ENCODE measurements at regions not wholly inside any gene's neighbourhood (a gene's known extent, or its start where the extent isn't known, plus 50 kb on each side); places are given as distances from the start of the nearest gene placed in this dataset.

DNA sequence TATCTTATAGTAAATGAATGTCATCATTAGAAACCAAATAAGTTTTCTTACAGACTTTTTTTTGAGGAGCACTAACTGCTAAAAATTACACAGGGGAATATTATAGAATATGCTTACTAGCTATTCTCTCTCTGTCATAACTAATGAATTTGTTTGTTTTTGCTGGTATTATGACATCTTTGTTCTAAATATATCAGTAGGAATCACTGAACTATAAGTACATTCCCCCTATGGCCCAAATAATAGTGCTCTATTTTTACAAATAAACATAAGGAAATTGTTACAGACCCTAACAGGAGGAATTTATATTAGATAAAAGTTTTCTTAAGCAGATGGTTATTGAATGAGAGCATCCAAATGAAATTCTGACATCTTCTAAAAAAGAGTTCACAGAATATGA is 83.0 kb upstream of the RIOK2 start:
- H2AFZ ChIP-seq (ENCODE audit: low read length) = no peak overlapping the region
- DNase-seq (ENCODE audit: low read depth in 1 of 2, low spot score in 2 of 2) (no peak), FAIRE-seq (no peak)
- no peak overlapping the region for H3K27ac ChIP-seq (ENCODE audit: low read depth, low read length)
- CTCF ChIA-PET (ENCODE audit: partially characterized antibody) = interaction anchor here (0.6 to 1.7 kb wide), 5 partner anchors 13 to 392 kb away, joined by 3 to 5 read pairs (median 4); no protein-coding TSS in a partner anchor
- H3K4me1 ChIP-seq (replicated peaks in 1 of 4; ENCODE audit: control insufficient read depth in 3 of 4, insufficient read depth in 4 of 4, low read length in 3 of 4) = no peaks in the 10 kb centered on the region
- H4K8ac ChIP-seq (ENCODE audit: extremely low read depth, insufficient read depth, low read length) = no peak overlapping the region
- H4K5ac ChIP-seq (ENCODE audit: insufficient read length, low read depth, low read length) = no peak overlapping the region
- no peak overlapping the region for H4K91ac ChIP-seq (replicated peaks; ENCODE audit: insufficient read length, low read length)
- no peak overlapping the region for H3K23ac ChIP-seq (ENCODE audit: insufficient read length)
- no peak overlapping the region for H3K9ac ChIP-seq (replicated peaks in 1 of 4; ENCODE audit: extremely low read depth in 1 of 4, low read depth in 3 of 4, low read length in 3 of 4)
- no peak overlapping the region for H2BK12ac ChIP-seq (ENCODE audit: low read depth, low read length)
- H3K23me2 ChIP-seq (ENCODE audit: low read depth, low read length) = no peaks in the 10 kb centered on the region
- no peak overlapping the region for H3K4me3 ChIP-seq (ENCODE audit: extremely low read depth in 1 of 4, insufficient read depth in 2 of 4, low read depth in 3 of 4, low read length in 4 of 4)
- H3K14ac ChIP-seq (ENCODE audit: insufficient read length) = no peak overlapping the region
- H3K18ac ChIP-seq (ENCODE audit: extremely low read depth, low read length) = no peak overlapping the region
- no peak overlapping the region for H2BK5ac ChIP-seq (ENCODE audit: low read depth, low read length)
- H3K79me2 ChIP-seq (ENCODE audit: control insufficient read depth in 1 of 2, insufficient read depth in 2 of 2, low read length in 2 of 2) = no peaks in the 10 kb centered on the region
- H2BK20ac ChIP-seq (ENCODE audit: low read length) = no peak overlapping the region
- H2AK5ac ChIP-seq (ENCODE audit: low read depth, low read length) = no peak overlapping the region
- POLR2A ChIA-PET (ENCODE audit: partially characterized antibody) = no interaction called here
- H3K36me3 ChIP-seq (ENCODE audit: control insufficient read depth in 2 of 4, insufficient read depth in 4 of 4, low read length in 3 of 4) = no peaks in the 10 kb centered on the region; a peak in 1 of 8 replicates
- no peak overlapping the region for H3K4ac ChIP-seq (replicated peaks; ENCODE audit: insufficient read length, low read depth, low read length)
- no peaks in the 10 kb centered on the region for H3K9me3 ChIP-seq (ENCODE audit: insufficient read depth in 2 of 2, low read depth in 1 of 2, low read length in 1 of 2)
- no peak overlapping the region for H3K56ac ChIP-seq (replicated peaks; ENCODE audit: insufficient read length, low read depth, low read length)
- no peaks in the 10 kb centered on the region for H4K20me1 ChIP-seq (replicated peaks in 1 of 2; ENCODE audit: control insufficient read depth in 1 of 2, insufficient read depth in 2 of 2, low read length in 2 of 2)
- no peak overlapping the region for H2BK120ac ChIP-seq (replicated peaks; ENCODE audit: low read depth, low read length)
- no peak overlapping the region for H2BK15ac ChIP-seq (ENCODE audit: low read length)
- no peak overlapping the region for H3K4me2 ChIP-seq (ENCODE audit: insufficient read depth in 1 of 2, low read depth in 2 of 2, low read length in 2 of 2)
- no peaks in the 10 kb centered on the region for H3K27me3 ChIP-seq (replicated peaks in 1 of 4; ENCODE audit: control insufficient read depth in 3 of 4, extremely low read depth in 1 of 4, insufficient read depth in 3 of 4, low read length in 3 of 4)
- H3K79me1 ChIP-seq (ENCODE audit: low read depth, low read length) = no peaks in the 10 kb centered on the region
- no peak for TF ChIP-seq BRCA1 (IDR thresholded peaks at IDR 0.05; ENCODE audit: low read depth, low read length)
- no peak for TF ChIP-seq KDM1A (IDR thresholded peaks at IDR 0.05; ENCODE audit: borderline replicate concordance, low read length)
- no peak for TF ChIP-seq EZH2 (IDR thresholded peaks at IDR 0.05; ENCODE audit: low read depth, low read length, severe bottlenecking)
- no peak for TF ChIP-seq TAF1 (IDR thresholded peaks at IDR 0.05; ENCODE audit: low read depth, low read length)
- TF ChIP-seq CEBPB (IDR thresholded peaks at IDR 0.05; ENCODE audit: low read depth, low read length) = no peak
- no peak for TF ChIP-seq SAP30 (IDR thresholded peaks at IDR 0.05; ENCODE audit: insufficient read depth, insufficient replicate concordance, low read length)
- TF ChIP-seq TAF7 (optimal IDR thresholded peaks at IDR 0.05; ENCODE audit: borderline replicate concordance, low read depth, low read length) = no peak
- no peak for TF ChIP-seq POLR2A (IDR thresholded peaks at IDR 0.05; ENCODE audit: control extremely low read depth in 1 of 2, low read depth in 2 of 2, low read length in 2 of 2)
- no peak for TF ChIP-seq RAD21 (IDR thresholded peaks at IDR 0.05 in 1 of 2, conservative IDR thresholded peaks at IDR 0.05 in 1 of 2; ENCODE audit: low read depth in 2 of 2, low read length in 2 of 2)

Measured in H1 (cell line).